CD4-positive, alpha-beta T cell (primary cell): ENCODE measurements at regions not wholly inside any gene's neighbourhood (a gene's known extent, or its start where the extent isn't known, plus 50 kb on each side); places are given as distances from the start of the nearest gene placed in this dataset.
A peak's percentile ranks its signal among the peaks of the same experiment; 100 is the strongest.

ENCODE experiments used
- ATAC-seq: fragments of 200-7000 bp; cut with Tn5 transposase; one replicate; pipeline ENCODE4 v1.10.0; 2022; ENCODE audit warnings: mild to moderate bottlenecking; ENCODE audit not compliant: poor library complexity
- CTCF ChIA-PET: fragments of 350-600 bp; sonication (Branson Sonifier 250); formaldehyde crosslinking; loops from one replicate; lab custom pipeline; 2021; ENCODE audit warnings: antibody characterized with exemption, inconsistent platforms; lab: Charles Lee
- POLR2A ChIA-PET: fragments of 350-600 bp; sonication (Branson Sonifier 250); formaldehyde crosslinking; loops from one replicate; lab custom pipeline; 2021; ENCODE audit warnings: antibody characterized with exemption, inconsistent platforms; lab: Charles Lee
- DNase-seq, 14 experiments: peaks; one replicate each; pipeline ENCODE4 v3.0.0-alpha.2; 2013 to 2020; ENCODE audit warnings: mixed read lengths in 2 of 14
- H3K27ac ChIP-seq, 2 donors: one replicate each; pipeline versions ENCODE4 v1.5.1 to v1.7.0; 2013; ENCODE audit warnings: low read length in 2 of 2, low read depth in 1 of 2, mild to moderate bottlenecking in 1 of 2
- H3K27me3 ChIP-seq, 2 experiments: 1 replicate in 1 of 2; 2 replicates in 1 of 2; pipeline versions ENCODE4 v1.6.1 to v1.7.0; 2013; ENCODE audit warnings: low read length in 2 of 2, control low read depth in 1 of 2, mild to moderate bottlenecking in 1 of 2, moderate library complexity in 1 of 2; ENCODE audit not compliant: insufficient read depth in 2 of 2, control insufficient read depth in 1 of 2
- H3K36me3 ChIP-seq: one replicate; pipeline ENCODE4 v1.6.1; 2013; ENCODE audit warnings: low read length, control low read depth; ENCODE audit not compliant: insufficient read depth
- H3K4me1 ChIP-seq: one replicate; pipeline ENCODE4 v1.6.1; 2013; ENCODE audit warnings: low read length, control low read depth; ENCODE audit not compliant: insufficient read depth
- H3K4me3 ChIP-seq: one replicate; pipeline ENCODE4 v1.5.1; 2013; ENCODE audit warnings: mild to moderate bottlenecking, low read length, moderate library complexity
- H3K9me3 ChIP-seq, 2 experiments: 1 replicate in 1 of 2; 2 replicates in 1 of 2; pipeline versions ENCODE4 v1.6.1 to v1.7.0; 2013; ENCODE audit warnings: low read length in 2 of 2, mild to moderate bottlenecking in 2 of 2, control low read depth in 1 of 2, moderate library complexity in 1 of 2; ENCODE audit not compliant: control insufficient read depth in 1 of 2, insufficient read depth in 1 of 2
- H3K27ac Mint-ChIP-seq: one replicate; pipeline ENCODE4 v1.8.0; 2020; ENCODE audit warnings: mixed read lengths
- H3K27me3 Mint-ChIP-seq: one replicate; pipeline ENCODE4 v1.8.0; 2021; ENCODE audit warnings: mixed read lengths
- H3K36me3 Mint-ChIP-seq: one replicate; pipeline ENCODE4 v1.8.0; 2021; ENCODE audit warnings: low read depth, mixed read lengths
- H3K4me1 Mint-ChIP-seq: one replicate; pipeline ENCODE4 v1.8.0; 2021; ENCODE audit warnings: low read depth, mixed read lengths
- H3K4me3 Mint-ChIP-seq: one replicate; pipeline ENCODE4 v1.8.0; 2020; ENCODE audit warnings: mild to moderate bottlenecking, mixed read lengths
- H3K9me3 Mint-ChIP-seq: one replicate; pipeline ENCODE4 v1.8.0; 2020; ENCODE audit warnings: mixed read lengths
- CTCF ChIP-seq: fragments of 200-600 bp; IDR thresholded peaks from one replicate; pipeline ENCODE4 v1.8.0; 2022; ENCODE audit warnings: antibody characterized with exemption, mild to moderate bottlenecking
- intact Hi-C, 2 experiments: fragments of 100-400 bp; cut with DNase I in 1 of 2; cut with micrococcal nuclease in 1 of 2; formaldehyde crosslinking; loops; one replicate each; pipeline versions ENCODE4 v1.15.1 to v1.9.0; 2023 to 2025; cut with DNase I, micrococcal nuclease

GRCh38 chr4:81639248-81639647 is 167.5 kb upstream of the RASGEF1B start:
- intact Hi-C loops, result no loop called here
- H3K36me3 Mint-ChIP-seq, result no peaks in the 10 kb centered on the region
- no peak for DNase-seq
- TF ChIP-seq CTCF, result no peak
- H3K27me3 Mint-ChIP-seq, result no peaks in the 10 kb centered on the region
- H3K36me3 ChIP-seq, result no peaks in the 10 kb centered on the region
- peaks cover 6% of the 10 kb centered on the region for H3K4me1 Mint-ChIP-seq
- no peak overlapping the region for H3K27ac Mint-ChIP-seq
- no peak overlapping the region for H3K4me3 Mint-ChIP-seq
- no peak overlapping the region for H3K27ac ChIP-seq
- H3K4me3 ChIP-seq, result no peak overlapping the region
- H3K4me1 ChIP-seq, result no peaks in the 10 kb centered on the region
- POLR2A ChIA-PET, result no interaction called here
- no peaks in the 10 kb centered on the region for H3K9me3 ChIP-seq
- no peak for ATAC-seq
- no peaks in the 10 kb centered on the region for H3K9me3 Mint-ChIP-seq
- CTCF ChIA-PET, result interaction anchor here (1.0 kb wide), 1 partner anchor 9 kb away, joined by 3 read pairs; no protein-coding TSS in a partner anchor
- H3K27me3 ChIP-seq, result no peaks in the 10 kb centered on the region

- ChIA-PET CTCF (interaction anchor here (1.0 kb wide), 1 partner anchor 10 kb away, joined by 3 read pairs; no protein-coding TSS in a partner anchor), POLR2A (no interaction called here)
- Mint-ChIP-seq H3K27me3 (no peaks in the 10 kb centered on the region), H3K36me3 (no peaks in the 10 kb centered on the region), H3K9me3 (no peaks in the 10 kb centered on the region), H3K27ac (no peak overlapping the region), H3K4me3 (no peak overlapping the region), H3K4me1 (peaks cover 6% of the 10 kb centered on the region)
- intact Hi-C loops, result no loop called here
- Histone ChIP-seq H3K27ac (no peak overlapping the region), H3K9me3 (no peaks in the 10 kb centered on the region), H3K27me3 (no peaks in the 10 kb centered on the region), H3K4me1 (no peaks in the 10 kb centered on the region), H3K4me3 (no peak overlapping the region), H3K36me3 (no peaks in the 10 kb centered on the region)
- ATAC-seq (no peak), DNase-seq (no peak)
- no peak for TF ChIP-seq CTCF
These were observed 167.0 kb upstream of the RASGEF1B start for GRCh38 chr4:81638698-81639097.

- no peaks in the 10 kb centered on the region for H3K36me3 ChIP-seq
- peak in 3 of 14 experiments; percentile 17 to 51 (median 37) for DNase-seq
- CTCF ChIA-PET, result no interaction called here
- Mint-ChIP-seq H3K4me1 (peaks cover 6% of the 10 kb centered on the region), H3K36me3 (no peaks in the 10 kb centered on the region), H3K27me3 (no peaks in the 10 kb centered on the region), H3K4me3 (no peak overlapping the region), H3K27ac (no peak overlapping the region), H3K9me3 (no peaks in the 10 kb centered on the region)
- H3K27me3 ChIP-seq, result no peaks in the 10 kb centered on the region
- TF ChIP-seq CTCF, result no peak
- intact Hi-C loops, result no loop called here
- no peak overlapping the region for H3K4me3 ChIP-seq
- no peak overlapping the region for H3K27ac ChIP-seq
- POLR2A ChIA-PET, result no interaction called here
- no peaks in the 10 kb centered on the region for H3K9me3 ChIP-seq
- ATAC-seq, result no peak
- no peaks in the 10 kb centered on the region for H3K4me1 ChIP-seq
These were observed 164.0 kb upstream of the RASGEF1B start for GRCh38 chr4:81635739-81636138.
